VCaP (cell line): ENCODE measurements at regions not wholly inside any gene's neighbourhood (a gene's known extent, or its start where the extent isn't known, plus 50 kb on each side); places are given as distances from the start of the nearest gene placed in this dataset.
A peak's percentile ranks its signal among the peaks of the same experiment; 100 is the strongest.
"Not testable (repeated sequence)": the region's sequence is repeated elsewhere in the genome, so short reads cannot be mapped to it uniquely, and the experiment has no call there.

Source experiments
- H3K27ac ChIP-seq: fragments of 450-650 bp; 2 replicates; pipeline ENCODE4 v1.5.1; 2017
- CTCF ChIP-seq: fragments of 450-650 bp; conservative IDR thresholded peaks from 2 replicates; pipeline ENCODE4 v1.5.1; 2017; ENCODE audit warnings: mild to moderate bottlenecking, moderate library complexity

DNA sequence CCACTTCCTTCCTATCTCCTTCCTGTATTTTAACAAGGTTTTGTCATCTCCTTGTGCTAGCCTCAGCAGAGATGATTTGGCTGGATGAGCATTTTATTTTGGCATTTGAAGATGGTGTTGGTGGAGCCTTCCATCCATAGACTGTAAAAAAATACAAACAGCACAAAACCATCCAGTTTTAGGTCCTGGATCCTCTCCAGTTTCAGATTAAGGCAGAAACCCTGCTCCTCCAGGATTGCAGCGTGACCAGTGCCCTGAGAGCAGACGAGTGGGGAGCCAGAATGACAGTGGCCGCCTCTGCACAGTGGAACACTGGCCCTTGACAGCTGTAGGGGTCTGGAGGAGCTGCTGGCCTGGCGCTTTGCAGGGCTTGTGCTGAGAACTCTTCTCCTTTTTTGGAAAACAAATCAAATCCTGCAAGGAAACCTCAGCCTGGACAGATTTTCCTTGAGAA, 72.2 kb upstream of the GADD45A start:
- H3K27ac ChIP-seq, result no peak overlapping the region
- TF ChIP-seq CTCF, result no peak

DNA sequence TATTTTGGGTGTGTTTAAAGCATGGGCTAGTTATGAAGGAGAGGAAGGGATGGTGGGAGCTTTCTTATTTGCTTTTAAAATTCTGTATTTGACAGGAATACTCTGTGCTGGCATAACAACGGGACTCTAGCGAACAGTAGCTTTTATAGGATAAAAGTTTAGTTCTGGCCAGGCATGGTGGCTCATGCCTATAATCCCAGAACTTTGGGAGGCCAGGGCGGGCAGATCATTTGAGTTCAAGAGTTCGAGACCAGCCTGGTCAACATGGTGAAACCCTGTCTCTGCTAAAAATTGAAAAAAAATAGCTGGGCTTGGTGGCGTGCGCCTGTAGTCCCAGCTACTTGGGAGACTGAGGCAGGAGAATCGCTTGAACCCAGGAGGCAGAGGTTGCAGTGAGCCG, 71.5 kb upstream of the GADD45A start:
- not testable (repeated sequence) for H3K27ac ChIP-seq

- no peak overlapping the region for H3K27ac ChIP-seq
- TF ChIP-seq CTCF, result no peak
These were observed 70.5 kb upstream of the GADD45A start for GRCh38 chr1:67614511-67614934.

DNA sequence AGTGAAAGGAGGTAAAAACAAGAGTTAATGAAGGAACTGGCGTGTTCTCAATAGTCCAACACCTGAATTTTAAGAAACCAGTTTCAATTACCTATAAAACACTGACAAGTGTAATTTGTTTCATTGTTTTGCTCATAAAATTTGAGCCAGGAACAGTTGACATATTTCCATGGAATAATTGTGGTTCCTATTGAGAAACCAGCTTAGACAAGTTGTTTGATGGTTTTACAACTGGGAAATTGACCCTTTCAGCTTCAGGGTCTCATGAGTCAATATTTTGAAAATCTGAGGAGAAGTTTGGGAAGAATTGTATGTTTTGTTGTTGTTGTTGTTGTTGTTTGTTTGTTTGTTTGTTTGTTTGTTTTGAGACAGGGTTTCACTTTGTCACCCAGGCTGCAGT, 69.1 kb upstream of the GADD45A start:
- TF ChIP-seq CTCF, result no peak
- no peak overlapping the region for H3K27ac ChIP-seq

GRCh38 chr1:67616394-67616985, 68.5 kb upstream of the GADD45A start:
- no peak for TF ChIP-seq CTCF
- no peak overlapping the region for H3K27ac ChIP-seq

DNA sequence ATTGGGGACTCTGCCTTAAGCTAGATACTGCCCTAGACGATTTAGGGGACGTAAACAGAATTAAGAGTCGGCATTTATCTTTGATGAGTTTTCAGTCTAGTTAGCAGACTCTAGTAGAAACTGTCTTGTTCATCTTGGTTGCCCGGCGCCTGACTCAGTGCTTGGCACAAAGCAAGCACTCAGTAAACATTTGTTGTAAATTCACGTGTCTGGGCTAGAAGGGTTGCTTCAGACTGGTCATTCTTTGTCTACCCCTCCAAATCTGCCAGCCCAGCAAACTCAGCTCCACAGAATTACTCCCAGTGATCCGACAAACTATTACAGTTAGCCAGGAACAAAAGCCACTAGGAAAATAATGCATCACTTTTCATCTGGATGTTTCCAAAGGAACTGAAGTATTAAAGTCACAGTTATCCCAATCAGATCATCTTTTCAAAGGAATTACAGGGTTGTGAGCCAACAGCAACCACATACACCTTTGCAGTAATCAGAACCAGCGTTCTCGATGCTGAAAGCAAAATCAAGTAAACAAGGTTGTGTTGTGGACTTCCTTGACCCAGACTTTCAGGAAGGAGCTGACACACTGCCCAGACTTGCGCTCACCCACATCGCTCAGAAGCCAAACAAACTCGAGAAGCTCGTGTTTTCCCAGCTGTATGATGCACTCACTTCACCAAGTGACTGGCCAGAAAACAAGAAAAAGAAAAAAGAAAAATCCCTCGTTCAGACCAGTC, 66.5 kb upstream of the GADD45A start:
- peak overlapping the region; percentile 48 for H3K27ac ChIP-seq
- TF ChIP-seq CTCF, result no peak

DNA sequence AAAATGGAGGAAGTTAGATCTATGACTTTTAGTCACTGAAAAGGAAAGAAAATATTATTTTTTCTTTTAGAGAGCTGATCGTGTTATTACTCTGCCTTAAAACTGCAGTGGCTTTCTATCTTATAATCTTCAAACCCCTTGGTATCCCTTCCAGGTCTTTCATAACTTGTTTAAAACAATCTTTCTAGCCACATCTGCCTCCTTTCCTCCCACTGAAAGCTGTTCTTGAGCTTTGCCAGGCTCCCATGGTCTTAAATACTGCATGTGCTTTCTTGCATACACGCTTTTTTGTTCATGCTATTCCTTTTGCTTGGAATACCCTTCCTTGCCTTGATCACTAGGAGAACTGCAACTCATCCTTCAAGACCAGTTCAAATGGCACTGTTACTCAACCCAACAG, 65.9 kb upstream of the GADD45A start:
- peak overlapping the region; percentile 48 for H3K27ac ChIP-seq
- no peak for TF ChIP-seq CTCF

GRCh38 chr1:67623906-67624305, 61.1 kb upstream of the GADD45A start:
- H3K27ac ChIP-seq, result no peak overlapping the region
- TF ChIP-seq CTCF, result no peak
